A549 (cell line): ENCODE measurements at regions not wholly inside any gene's neighbourhood (a gene's known extent, or its start where the extent isn't known, plus 50 kb on each side); places are given as distances from the start of the nearest gene placed in this dataset.

ENCODE experiments used
- ATAC-seq, 2 experiments: fragments of 200-7000 bp in 1 of 2; fragments of >200 bp in 1 of 2; cut with Nextera tagmentation in 1 of 2; cut with Tn5 transposase in 1 of 2; 3 replicates each; pipeline versions ENCODE4 v1.8.0 to v1.9.1; 2018 to 2020; ENCODE audit warnings: mild to moderate bottlenecking in 1 of 2, moderate library complexity in 1 of 2
- CTCF ChIA-PET: fragments of 300-600 bp; sonication (Branson Sonifier 250); formaldehyde crosslinking; extraction: SDS; loops from one replicate; lab custom pipeline; 2021; ENCODE audit warnings: antibody characterized with exemption, inconsistent platforms; lab: Yijun Ruan, JAX
- POLR2A ChIA-PET: fragments of 350-600 bp; formaldehyde crosslinking; extraction: SDS; loops from one replicate; lab custom pipeline; 2021; ENCODE audit warnings: antibody characterized with exemption, inconsistent platforms; lab: Yijun Ruan, JAX
- DNase-seq, 2 experiments: peaks; one replicate each; pipeline versions ENCODE4 v3.0.0 to v3.0.0-alpha.2; 2011 to 2016; ENCODE audit warnings: low read depth in 1 of 2, low spot score in 1 of 2
- FAIRE-seq: peaks from 2 replicates; lab custom pipeline; 2011; peaks lifted over from hg19 to GRCh38; lab: Jason Lieb, UNC
- H3K27ac ChIP-seq, 2 experiments: fragments of >200 bp; sonication (Bioruptor Twin); formaldehyde crosslinking; 3 replicates each; pipeline ENCODE4 v1.5.1; 2016 to 2017
- H3K4me1 ChIP-seq: fragments of >200 bp; sonication (Bioruptor Twin); formaldehyde crosslinking; 3 replicates; pipeline ENCODE4 v1.6.1; 2016
- H3K4me2 ChIP-seq: fragments of >200 bp; sonication (Bioruptor Twin); formaldehyde crosslinking; 3 replicates; pipeline ENCODE4 v1.6.1; 2016
- H3K4me3 ChIP-seq: fragments of >200 bp; sonication (Bioruptor Twin); formaldehyde crosslinking; 3 replicates; pipeline ENCODE4 v1.5.1; 2016
- H3K9me3 ChIP-seq: fragments of >200 bp; sonication (Bioruptor Twin); formaldehyde crosslinking; 3 replicates; pipeline ENCODE4 v1.6.1; 2016
- CEBPB ChIP-seq, 2 experiments: fragments of >200 bp in 1 of 2; sonication (Bioruptor Twin) in 1 of 2; formaldehyde crosslinking in 1 of 2; IDR thresholded peaks; 2 replicates each; pipeline ENCODE4 v1.6.1; 2012 to 2016
- CHD4 ChIP-seq: fragments of 200-600 bp; sonication (generic); IDR thresholded peaks from 2 replicates; pipeline ENCODE4 v1.6.1; 2016; ENCODE audit warnings: antibody characterized with exemption, mild to moderate bottlenecking, borderline replicate concordance
- EHMT2 ChIP-seq: fragments of 200-600 bp; sonication (generic); IDR thresholded peaks from 2 replicates; pipeline ENCODE4 v1.6.1; 2016; ENCODE audit warnings: antibody characterized with exemption, low read depth, mild to moderate bottlenecking, moderate library complexity
- ELK1 ChIP-seq: fragments of 150-350 bp; IDR thresholded peaks from 2 replicates; pipeline ENCODE4 v1.6.1; 2014; ENCODE audit warnings: low read depth, mild to moderate bottlenecking, low read length
- EP300 ChIP-seq, 2 experiments: fragments of >200 bp; sonication (Bioruptor Twin); formaldehyde crosslinking; IDR thresholded peaks; 2 replicates in 1 of 2; 3 replicates in 1 of 2; pipeline ENCODE4 v1.6.1; 2016 to 2017
- FOSL2 ChIP-seq, 2 experiments: fragments of 450-650 bp in 1 of 2; fragments of >200 bp in 1 of 2; sonication (Bioruptor Twin) in 1 of 2; formaldehyde crosslinking; IDR thresholded peaks; 2 replicates each; pipeline versions ENCODE4 v1.5.0 to v1.6.1; 2016 to 2020; ENCODE audit warnings: mild to moderate bottlenecking in 1 of 2, moderate library complexity in 1 of 2
- FOXS1 ChIP-seq: fragments of 250-450 bp; sonication (Bioruptor Pico); IDR thresholded peaks from 2 replicates; pipeline ENCODE4 v1.5.0; 2020; ENCODE audit warnings: mild to moderate bottlenecking, moderate library complexity
- GATA3 ChIP-seq: IDR thresholded peaks from 2 replicates; pipeline ENCODE4 v1.6.1; 2012; ENCODE audit warnings: borderline replicate concordance
- HDAC2 ChIP-seq: fragments of 200-600 bp; sonication (generic); IDR thresholded peaks from 2 replicates; pipeline ENCODE4 v1.6.1; 2016
- HES2 ChIP-seq: fragments of >200 bp; sonication (Bioruptor Twin); formaldehyde crosslinking; IDR thresholded peaks from 2 replicates; pipeline ENCODE4 v1.6.1; 2016
- HEYL ChIP-seq: fragments of 250-450 bp; sonication (Bioruptor Pico); IDR thresholded peaks from 2 replicates; pipeline ENCODE4 v1.8.0; 2021; ENCODE audit warnings: mild to moderate bottlenecking, moderate library complexity
- HOXA7 ChIP-seq: fragments of 250-450 bp; sonication (Bioruptor Pico); IDR thresholded peaks from 2 replicates; pipeline ENCODE4 v1.5.0; 2020; ENCODE audit warnings: mild to moderate bottlenecking, moderate library complexity
- HOXB5 ChIP-seq: fragments of 250-450 bp; sonication (Bioruptor Pico); IDR thresholded peaks from 2 replicates; pipeline ENCODE4 v1.5.0; 2020; ENCODE audit warnings: mild to moderate bottlenecking, moderate library complexity
- JUNB ChIP-seq: fragments of >200 bp; sonication (Bioruptor Twin); formaldehyde crosslinking; IDR thresholded peaks from 2 replicates; pipeline ENCODE4 v1.6.1; 2016
- KDM5A ChIP-seq: fragments of 200-600 bp; sonication (generic); IDR thresholded peaks from 2 replicates; pipeline ENCODE4 v1.6.1; 2016; ENCODE audit warnings: antibody characterized with exemption, mild to moderate bottlenecking
- MAFK ChIP-seq: fragments of 450-650 bp; IDR thresholded peaks from 2 replicates; pipeline ENCODE4 v1.6.1; 2014; ENCODE audit not compliant: partially characterized antibody
- MYC ChIP-seq: IDR thresholded peaks from 2 replicates; pipeline ENCODE4 v1.6.1; 2012; ENCODE audit warnings: mild to moderate bottlenecking, inconsistent platforms, low read length, improper control_type of control experiment, borderline replicate concordance
- NPAS2 ChIP-seq: fragments of 250-450 bp; sonication (Bioruptor Pico); IDR thresholded peaks from 2 replicates; pipeline ENCODE4 v1.8.0; 2022; ENCODE audit warnings: mild to moderate bottlenecking, moderate library complexity, borderline replicate concordance
- PHF8 ChIP-seq: fragments of 200-600 bp; sonication (generic); IDR thresholded peaks from 2 replicates; pipeline ENCODE4 v1.6.1; 2016; ENCODE audit warnings: low read depth, mild to moderate bottlenecking, antibody characterized with exemption, moderate library complexity, borderline replicate concordance
- POLR2A ChIP-seq: IDR thresholded peaks from 2 replicates; pipeline ENCODE4 v1.6.1; 2012; ENCODE audit warnings: mild to moderate bottlenecking, low read length
- POLR2AphosphoS2 ChIP-seq: conservative IDR thresholded peaks from 2 replicates; pipeline ENCODE4 v1.6.1; 2012; ENCODE audit warnings: low read length, improper control_type of control experiment, inconsistent platforms
- RARB ChIP-seq: fragments of 250-450 bp; sonication (Bioruptor Pico); IDR thresholded peaks from 2 replicates; pipeline ENCODE4 v1.8.0; 2021; ENCODE audit warnings: mild to moderate bottlenecking, moderate library complexity
- RFX5 ChIP-seq: fragments of 450-650 bp; IDR thresholded peaks from 2 replicates; pipeline ENCODE4 v1.7.1; 2014; ENCODE audit warnings: antibody characterized with exemption, mild to moderate bottlenecking, moderate library complexity
- SREBF2 ChIP-seq: fragments of 450-650 bp; IDR thresholded peaks from 2 replicates; pipeline ENCODE4 v1.6.1; 2014; ENCODE audit warnings: mild to moderate bottlenecking, moderate library complexity
- TFCP2L1 ChIP-seq: fragments of 250-450 bp; sonication (Bioruptor Pico); IDR thresholded peaks from 2 replicates; pipeline ENCODE4 v1.5.0; 2021; ENCODE audit warnings: mild to moderate bottlenecking
- USF2 ChIP-seq: fragments of 450-650 bp; IDR thresholded peaks from 2 replicates; pipeline ENCODE4 v1.6.1; 2014; ENCODE audit warnings: antibody characterized with exemption
- ZC3H11A ChIP-seq: fragments of 450-650 bp; IDR thresholded peaks from 2 replicates; pipeline ENCODE4 v1.6.1; 2014; ENCODE audit warnings: antibody characterized with exemption, mild to moderate bottlenecking
- ZNF302 ChIP-seq: fragments of 250-450 bp; sonication (Bioruptor Pico); IDR thresholded peaks from 2 replicates; pipeline ENCODE4 v1.9.0; 2021; ENCODE audit warnings: inconsistent platforms, mild to moderate bottlenecking, moderate library complexity
- WGBS: methylation state at CpG from one replicate; pipeline ENCODE4 v1.1.6; 2017; ENCODE audit errors: missing lambda C conversion rate; 5-methylcytosine and 5-hydroxymethylcytosine counted together

DNA sequence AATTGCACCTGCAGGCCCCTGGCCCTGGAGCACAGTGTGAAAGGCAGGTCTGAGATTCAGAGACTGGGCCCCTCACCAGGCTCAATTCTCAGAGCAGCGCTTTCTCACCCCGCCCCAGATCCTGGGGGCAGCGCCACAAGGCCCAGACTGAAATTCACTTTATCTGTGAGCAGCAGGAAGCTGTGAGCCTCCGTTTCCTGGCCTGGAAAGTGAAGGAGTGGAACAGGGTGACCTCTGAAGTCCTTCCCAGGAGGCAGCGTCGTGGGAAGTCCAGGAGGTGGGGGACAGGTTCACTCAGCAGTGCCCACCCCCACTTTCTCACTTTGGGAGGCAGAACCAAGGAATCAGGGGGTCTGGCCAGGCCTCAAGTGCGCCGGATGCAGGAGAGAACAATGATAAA is 235.4 kb downstream of the NDUFA10 start:
- peaks cover 4% of the 10 kb centered on the region; the same call in 1 of the 3 replicates for H3K9me3 ChIP-seq
- CTCF ChIA-PET: interaction anchor here (0.6 kb wide), 1 partner anchor 129 kb away, joined by 3 read pairs; no protein-coding TSS in a partner anchor
- H3K4me3 ChIP-seq: no peak overlapping the region
- H3K4me1 ChIP-seq: no peaks in the 10 kb centered on the region
- no peak overlapping the region for H3K4me2 ChIP-seq
- ATAC-seq: no peak
- no peak for DNase-seq
- no peak overlapping the region for H3K27ac ChIP-seq
- no peak for TF ChIP-seq TFCP2L1 (CRISPR knock-in tag)
- no peak for TF ChIP-seq EP300 (IDR thresholded peaks at IDR 0.05)
- no peak for TF ChIP-seq ELK1
- TF ChIP-seq GATA3: no peak
- TF ChIP-seq CHD4: no peak
- no peak for TF ChIP-seq HEYL (CRISPR knock-in tag)
- TF ChIP-seq NPAS2 (CRISPR knock-in tag): no peak
- no peak for TF ChIP-seq POLR2AphosphoS2
- no peak for TF ChIP-seq ZNF302
- TF ChIP-seq MYC: no peak
- no peak for TF ChIP-seq RFX5
- TF ChIP-seq SREBF2: no peak
- TF ChIP-seq FOSL2 (IDR thresholded peaks at IDR 0.05): no peak
- no peak for TF ChIP-seq FOSL2 (CRISPR knock-in tag; IDR thresholded peaks at IDR 0.05)
- no peak for TF ChIP-seq HDAC2
- TF ChIP-seq HOXB5 (CRISPR knock-in tag): no peak
- no peak for TF ChIP-seq USF2
- no peak for TF ChIP-seq FOXS1 (CRISPR knock-in tag)
- no peak for TF ChIP-seq KDM5A
- no peak for TF ChIP-seq CEBPB (IDR thresholded peaks at IDR 0.05)
- TF ChIP-seq, all 56 proteins: peak for 0
- WGBS: 36% methylated on average over 5 of the region's 8 CpGs
- POLR2A ChIA-PET: no interaction called here
- FAIRE-seq: no peak

DNA sequence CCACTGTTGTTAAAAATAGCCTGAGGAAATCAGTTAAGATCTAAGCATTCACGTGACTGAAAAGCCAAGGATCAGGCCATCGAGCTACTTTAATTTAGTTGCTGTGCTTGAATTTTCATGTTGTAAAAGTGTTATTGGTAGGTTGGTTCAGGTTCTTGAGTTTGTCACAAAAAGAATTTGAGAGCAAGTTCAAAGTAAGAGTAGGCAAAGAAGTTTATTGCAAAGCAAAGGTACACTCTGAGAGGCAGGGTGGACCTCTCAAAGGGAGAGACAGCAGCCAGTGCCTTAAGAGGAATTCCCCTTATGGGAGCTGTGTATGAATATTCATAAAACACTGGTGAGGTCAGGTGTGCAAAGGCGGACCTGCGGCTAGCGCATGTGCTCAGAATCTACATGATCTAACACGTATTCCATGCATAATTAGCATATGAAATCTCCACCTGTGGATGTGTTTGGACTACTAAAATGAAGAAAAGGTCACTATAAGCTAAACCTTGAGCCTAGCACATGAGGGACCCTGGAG is 236.5 kb downstream of the NDUFA10 start:
- WGBS: 53% methylated on average over 6 of the region's 6 CpGs
- H3K4me3 ChIP-seq: no peak overlapping the region
- ChIA-PET CTCF (interaction anchor here (0.9 kb wide), 1 partner anchor 11 kb away, joined by 3 read pairs; no protein-coding TSS in a partner anchor), POLR2A (no interaction called here)
- ATAC-seq: no peak
- H3K27ac ChIP-seq: no peak overlapping the region
- TF ChIP-seq KDM5A: no peak
- no peak for TF ChIP-seq HDAC2
- TF ChIP-seq GATA3: no peak
- TF ChIP-seq HOXB5 (CRISPR knock-in tag): no peak
- no peak for TF ChIP-seq EHMT2
- no peak for TF ChIP-seq PHF8
- TF ChIP-seq JUNB: no peak
- no peak for TF ChIP-seq HEYL (CRISPR knock-in tag)
- TF ChIP-seq RARB (CRISPR knock-in tag): no peak
- TF ChIP-seq HOXA7: no peak
- TF ChIP-seq POLR2AphosphoS2: no peak
- no peak for TF ChIP-seq POLR2A
- no peak for TF ChIP-seq HES2
- no peak for TF ChIP-seq ZC3H11A
- TF ChIP-seq MAFK: no peak
- no peak for TF ChIP-seq EP300 (IDR thresholded peaks at IDR 0.05)
- no peak overlapping the region for H3K4me2 ChIP-seq
- no peaks in the 10 kb centered on the region for H3K4me1 ChIP-seq
- no peak for FAIRE-seq
- H3K9me3 ChIP-seq: peaks cover 4% of the 10 kb centered on the region; the same call in 1 of the 3 replicates
- DNase-seq: no peak
